ENCODE measurements at regions not wholly inside any gene's neighbourhood (a gene's known extent, or its start where the extent isn't known, plus 50 kb on each side); places are given as distances from the start of the nearest gene placed in this dataset.

- TF ChIP-seq ZBTB4 (CRISPR knock-in tag; IDR thresholded peaks at IDR 0.05) = no peak
- TF ChIP-seq IRF3 (IDR thresholded peaks at IDR 0.05) = no peak
Measured at GRCh38 chr9:118439441-118439840, 735.2 kb downstream of the TLR4 start (continued).

- SMC1A ChIA-PET (ENCODE audit: uncharacterized antibody, unreplicated experiment) = interaction anchor here (1.2 kb wide), 1 partner anchor 186 kb away, joined by 3 read pairs; no protein-coding TSS in a partner anchor
- H3K4me1 ChIP-seq (ENCODE audit: control insufficient read depth, insufficient read depth, low read length) = no peaks in the 10 kb centered on the region
- no TSS peak for BruUV-seq (replicated peaks)
- no peak for DNase-seq (ENCODE audit: low read depth, low spot score)
- no peak for TF ChIP-seq NFXL1 (IDR thresholded peaks at IDR 0.05; ENCODE audit: borderline replicate concordance)
- TF ChIP-seq RELB (IDR thresholded peaks at IDR 0.05; ENCODE audit: low read depth) = no peak
- TF ChIP-seq IKZF2 (IDR thresholded peaks at IDR 0.05) = no peak
- TF ChIP-seq NR2F1 (conservative IDR thresholded peaks at IDR 0.05) = no peak
- H3K9ac ChIP-seq (ENCODE audit: control insufficient read depth, insufficient read depth, low read length) = no peak overlapping the region
- no peak overlapping the region for H3K4me3 ChIP-seq
- no peak for FAIRE-seq
- H3K9me3 ChIP-seq (replicated peaks; ENCODE audit: control insufficient read depth, insufficient read depth, low read length) = no peaks in the 10 kb centered on the region
- ATAC-seq = no peak
- no peaks in the 10 kb centered on the region for H3K36me3 ChIP-seq (ENCODE audit: control insufficient read depth in 2 of 2, insufficient read depth in 2 of 2, low read length in 1 of 2)
- POLR2A ChIA-PET = no interaction called here
- H3K27ac ChIP-seq (ENCODE audit: control insufficient read depth, insufficient read depth) = no peak overlapping the region
- H3K79me2 ChIP-seq (ENCODE audit: control insufficient read depth, insufficient read depth, low read length) = no peaks in the 10 kb centered on the region
- no peaks in the 10 kb centered on the region for H3K27me3 ChIP-seq (replicated peaks in 1 of 2; ENCODE audit: control insufficient read depth in 2 of 2, insufficient read depth in 2 of 2, low read length in 1 of 2)
- intact Hi-C loops (cut with micrococcal nuclease; ENCODE audit: unreplicated experiment) (no loop called here), in situ Hi-C loops (cut with MboI) (no loop called here)
- 6% methylated on average over 5 of the region's 5 CpGs for WGBS (ENCODE audit: insufficient coverage, insufficient replicate concordance, low lambda C conversion rate, missing lambda C conversion rate)
- H3K4me2 ChIP-seq (ENCODE audit: control insufficient read depth, insufficient read depth) = no peak overlapping the region
- CTCF ChIA-PET = no interaction called here
- H2AFZ ChIP-seq (ENCODE audit: control insufficient read depth, low read depth, low read length) = no peak overlapping the region
- no peaks in the 10 kb centered on the region for H4K20me1 ChIP-seq (ENCODE audit: control insufficient read depth, insufficient read depth)
- RAD21 ChIA-PET (ENCODE audit: unreplicated experiment) = no interaction called here
Measured at GRCh38 chr9:118444403-118444802, 740.2 kb downstream of the TLR4 start.

Measured in GM12878 (cell line).